ENCODE measurements at regions not wholly inside any gene's neighbourhood (a gene's known extent, or its start where the extent isn't known, plus 50 kb on each side); places are given as distances from the start of the nearest gene placed in this dataset.

DNA sequence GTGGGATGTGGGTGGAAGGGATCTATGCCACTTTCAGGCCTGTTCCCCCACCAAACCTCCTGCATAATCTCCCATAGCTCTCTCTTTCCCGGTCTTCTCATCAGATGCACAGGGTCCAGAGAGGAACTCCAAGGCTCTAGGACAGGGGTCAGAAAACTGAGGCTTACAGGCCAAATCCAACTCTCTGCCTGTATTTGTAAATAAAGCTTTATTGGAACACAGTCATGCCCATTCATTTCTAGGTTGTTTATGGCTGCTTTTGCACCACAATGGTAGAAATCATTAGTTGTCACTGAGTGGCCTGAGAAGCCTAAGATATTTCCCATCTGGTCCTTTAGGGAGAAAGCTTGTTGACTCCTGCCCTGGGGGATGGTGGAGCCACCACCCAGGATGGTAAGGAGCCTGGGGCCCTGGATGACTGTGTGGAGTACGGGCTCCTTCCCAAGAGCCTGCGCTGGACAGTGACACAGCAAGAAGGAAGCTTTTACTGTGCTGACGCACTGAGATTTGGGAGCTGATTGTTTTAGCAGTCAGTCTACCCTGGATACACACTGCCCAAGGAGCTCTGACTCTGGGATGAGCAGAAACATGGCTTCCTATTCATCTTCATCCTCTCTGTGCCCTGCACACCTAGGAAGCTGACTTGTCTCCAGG lies 64.0 kb upstream of the RAPGEF1 start:
- Histone ChIP-seq H3K36me3 (no peaks in the 10 kb centered on the region), H3K9me3 (no peaks in the 10 kb centered on the region), H3K4me3 (no peak overlapping the region), H3K4me1 (peaks cover 0 to 9% (median 2%) of the 10 kb centered on the region in 4 donors), H3K27ac (replicated peaks in 1 of 4) (no peak overlapping the region), H3K27me3 (peaks cover 0 to 93% (median 4%) of the 10 kb centered on the region in 4 donors)
- DNase-seq (ENCODE audit: extremely low spot score): no peak
- intact Hi-C loops (cut with DNase I): no loop called here
- WGBS: 81% methylated on average over 3 of the region's 4 CpGs
- TF ChIP-seq POLR2A (IDR thresholded peaks at IDR 0.05; ENCODE audit: low read depth) (no peak), POLR2AphosphoS5 (IDR thresholded peaks at IDR 0.05) (no peak), CTCF (IDR thresholded peaks at IDR 0.05) (no peak), EP300 (IDR thresholded peaks at IDR 0.05) (no peak)

- Histone ChIP-seq H3K4me3 (no peak overlapping the region), H3K27me3 (peaks cover 0 to 72% (median 2%) of the 10 kb centered on the region in 4 donors), H3K9me3 (no peaks in the 10 kb centered on the region), H3K4me1 (no peaks in the 10 kb centered on the region), H3K27ac (replicated peaks in 1 of 4) (no peak overlapping the region), H3K36me3 (no peaks in the 10 kb centered on the region)
- no peak for DNase-seq (ENCODE audit: extremely low spot score)
- intact Hi-C loops (cut with DNase I): no loop called here
- TF ChIP-seq POLR2AphosphoS5 (IDR thresholded peaks at IDR 0.05) (no peak), POLR2A (IDR thresholded peaks at IDR 0.05; ENCODE audit: low read depth) (no peak), CTCF (IDR thresholded peaks at IDR 0.05) (no peak), EP300 (IDR thresholded peaks at IDR 0.05) (no peak)
- WGBS: 31% methylated on average over 8 of the region's 8 CpGs
These were observed 61.9 kb upstream of the RAPGEF1 start for GRCh38 chr9:131801810-131802209.

GRCh38 chr9:131800843-131801242 lies 61.0 kb upstream of the RAPGEF1 start:
- H3K27me3 ChIP-seq: peaks cover 0 to 62% (median 0%) of the 10 kb centered on the region in 4 donors

GRCh38 chr9:131800366-131800765 lies 60.5 kb upstream of the RAPGEF1 start:
- TF ChIP-seq CTCF (IDR thresholded peaks at IDR 0.05) (no peak), POLR2AphosphoS5 (IDR thresholded peaks at IDR 0.05) (no peak), EP300 (IDR thresholded peaks at IDR 0.05) (no peak), POLR2A (IDR thresholded peaks at IDR 0.05; ENCODE audit: low read depth) (no peak)
- Histone ChIP-seq H3K4me3 (no peak overlapping the region), H3K4me1 (no peaks in the 10 kb centered on the region), H3K27ac (replicated peaks in 1 of 4) (no peak overlapping the region), H3K9me3 (no peaks in the 10 kb centered on the region), H3K36me3 (no peaks in the 10 kb centered on the region), H3K27me3 (peaks cover 0 to 58% (median 0%) of the 10 kb centered on the region in 4 donors)
- intact Hi-C loops (cut with DNase I): no loop called here
- 34% methylated on average over 2 of the region's 2 CpGs for WGBS
- no peak for DNase-seq (ENCODE audit: extremely low spot score)

More at GRCh38 chr9:131800843-131801242, 61.0 kb upstream of the RAPGEF1 start:
- H3K9me3 ChIP-seq: no peaks in the 10 kb centered on the region
- intact Hi-C loops (cut with DNase I): no loop called here
- no peaks in the 10 kb centered on the region for H3K4me1 ChIP-seq
- no peak for TF ChIP-seq POLR2A (IDR thresholded peaks at IDR 0.05; ENCODE audit: low read depth)
- TF ChIP-seq CTCF (IDR thresholded peaks at IDR 0.05): no peak
- TF ChIP-seq EP300 (IDR thresholded peaks at IDR 0.05): no peak
- TF ChIP-seq POLR2AphosphoS5 (IDR thresholded peaks at IDR 0.05): no peak
- H3K27ac ChIP-seq (replicated peaks in 1 of 4): no peak overlapping the region
- H3K4me3 ChIP-seq: no peak overlapping the region
- no peaks in the 10 kb centered on the region for H3K36me3 ChIP-seq
- 53% methylated on average over 2 of the region's 2 CpGs for WGBS
- DNase-seq (ENCODE audit: extremely low spot score): no peak
